ENCODE measurements at regions not wholly inside any gene's neighbourhood (a gene's known extent, or its start where the extent isn't known, plus 50 kb on each side); places are given as distances from the start of the nearest gene placed in this dataset.
A peak's percentile ranks its signal among the peaks of the same experiment; 100 is the strongest.
"Not testable (repeated sequence)": the region's sequence is repeated elsewhere in the genome, so short reads cannot be mapped to it uniquely, and the experiment has no call there.

DNA sequence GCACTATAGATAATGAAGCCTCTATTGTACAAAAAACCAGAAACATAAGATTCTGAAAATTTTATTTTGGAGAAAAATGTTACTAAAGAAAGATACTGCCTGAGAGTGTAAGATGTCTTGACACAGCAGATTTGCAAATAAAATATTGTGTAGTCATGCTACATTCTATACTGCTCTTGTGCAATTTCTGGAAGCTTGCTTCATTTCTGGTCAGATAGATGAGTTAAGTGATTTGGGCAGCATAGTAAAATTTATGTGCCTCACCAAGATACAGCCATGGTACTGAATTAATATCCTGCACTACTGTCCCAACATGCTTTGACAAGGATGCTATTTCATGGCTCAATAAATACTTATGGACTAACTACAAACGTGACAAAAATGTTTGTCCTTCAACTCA lies 55.1 kb upstream of the STARD13 start:
- DNase-seq = no peak

DNA sequence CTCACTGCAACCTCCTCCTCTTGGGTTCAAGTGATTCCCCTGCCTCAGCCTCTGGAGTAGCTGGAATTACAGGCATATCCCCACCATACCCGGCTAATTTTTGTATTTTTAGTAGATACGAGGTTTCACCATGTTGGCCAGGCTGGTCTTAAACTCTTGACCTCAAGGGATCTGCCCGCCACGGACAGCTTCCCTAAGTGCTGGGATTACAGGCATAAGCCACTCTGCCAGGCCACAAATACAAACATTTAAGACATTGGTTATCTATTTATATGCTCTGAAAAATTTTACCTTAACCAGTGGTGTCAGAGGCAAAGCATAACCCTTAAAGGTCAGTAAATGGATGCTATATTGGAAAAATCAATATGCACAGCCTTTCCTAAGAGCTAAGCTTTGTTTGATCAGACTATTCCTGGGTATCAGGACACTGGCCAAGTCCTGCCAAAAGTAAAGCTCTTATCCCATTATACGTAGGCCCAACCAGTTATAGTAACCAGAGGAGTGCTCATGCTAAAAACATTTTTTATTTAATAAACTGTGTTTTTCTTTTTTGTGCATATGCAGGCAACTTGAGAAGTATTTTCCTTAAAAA lies 56.4 kb upstream of the STARD13 start:
- DNase-seq = peak; percentile 93

DNA sequence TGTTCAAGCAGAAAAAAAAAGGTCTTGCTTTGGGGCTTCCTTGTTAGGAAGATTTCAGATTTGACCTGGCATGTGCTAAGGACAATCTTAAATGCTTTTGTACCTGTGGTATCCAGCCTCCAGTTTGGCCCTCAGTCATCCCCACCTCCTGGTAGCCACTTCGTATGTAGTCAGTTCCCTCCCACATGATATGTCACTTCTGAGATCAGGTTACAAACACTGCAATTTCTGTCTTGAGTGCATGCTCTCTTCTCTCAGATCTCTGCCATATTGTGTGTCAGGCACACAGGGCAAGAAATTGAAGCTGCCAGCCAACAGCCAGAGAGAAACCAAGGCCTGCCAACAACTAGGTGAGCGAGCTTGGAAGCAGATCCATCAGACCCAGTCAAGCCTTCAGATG lies 60.3 kb upstream of the STARD13 start:
- DNase-seq = no peak

GRCh38 chr13:33347861-33348260 lies 62.3 kb upstream of the STARD13 start:
- DNase-seq = no peak

GRCh38 chr13:33348366-33348765 lies 62.8 kb upstream of the STARD13 start:
- no peak for DNase-seq

GRCh38 chr13:33349288-33349985 lies 63.9 kb upstream of the STARD13 start:
- DNase-seq = no peak

GRCh38 chr13:33349986-33350826 lies 64.7 kb upstream of the STARD13 start:
- DNase-seq = no peak

- DNase-seq = no peak
These were observed 65.8 kb upstream of the STARD13 start for GRCh38 chr13:33351319-33351718.

GRCh38 chr13:33352041-33352440 lies 66.5 kb upstream of the STARD13 start:
- peak; percentile 81 for DNase-seq

GRCh38 chr13:33352526-33352925 lies 67.0 kb upstream of the STARD13 start:
- DNase-seq = peak; percentile 79

GRCh38 chr13:33353210-33353609 lies 67.7 kb upstream of the STARD13 start:
- DNase-seq = no peak

GRCh38 chr13:33353646-33354045 lies 68.1 kb upstream of the STARD13 start:
- DNase-seq = no peak

DNA sequence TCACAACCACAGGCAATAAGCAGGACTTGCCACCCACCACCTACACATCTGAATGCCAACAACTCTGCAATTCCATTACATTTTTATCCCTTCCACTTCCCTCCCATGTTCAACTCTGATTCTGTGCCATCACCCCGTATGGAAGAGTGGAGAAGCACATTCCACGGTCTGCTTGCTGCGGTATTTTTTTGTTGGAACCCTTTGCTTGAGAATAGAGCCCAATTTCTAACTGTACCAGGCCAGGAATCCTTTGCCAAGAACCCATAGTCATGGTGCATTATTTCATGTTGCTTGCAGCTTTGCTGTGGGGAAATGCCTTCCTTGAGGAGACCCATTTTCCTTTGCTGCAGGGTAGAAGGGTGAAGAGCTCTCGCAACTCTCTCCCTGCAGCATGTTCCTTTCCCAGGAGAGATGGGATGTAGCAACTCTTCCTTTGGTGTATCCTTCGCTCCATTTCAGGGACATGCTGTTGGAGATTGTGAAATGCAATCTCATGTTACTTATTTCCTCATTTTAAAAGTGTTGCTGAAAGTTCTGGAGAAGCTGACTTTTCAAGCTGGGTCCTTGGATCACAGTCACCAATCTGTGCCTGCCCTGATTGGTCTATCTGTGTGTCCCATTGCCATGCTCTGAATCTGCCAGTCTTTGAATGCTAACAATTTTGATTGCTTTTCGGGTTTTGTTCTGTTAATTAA lies 69.8 kb upstream of the STARD13 start:
- no peak for DNase-seq

DNA sequence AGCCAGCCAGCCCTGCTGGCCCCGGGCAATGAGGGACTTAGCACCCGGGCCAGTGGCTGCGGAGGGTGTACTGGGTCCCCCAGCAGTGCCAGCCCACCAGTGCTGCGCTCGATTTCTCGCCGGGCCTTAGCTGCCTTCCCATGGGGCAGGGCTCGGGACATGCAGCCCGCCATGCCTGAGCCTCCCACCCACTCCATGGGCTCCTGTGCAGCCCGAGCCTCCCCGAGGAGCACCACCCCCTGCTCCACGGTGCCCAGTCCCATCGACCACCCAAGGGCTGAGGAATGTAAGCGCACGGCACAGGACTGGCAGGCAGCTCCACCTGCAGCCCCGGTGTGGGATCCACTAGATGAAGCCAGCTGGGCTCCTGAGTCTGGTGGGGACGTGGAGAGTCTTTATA lies 72.5 kb upstream of the STARD13 start:
- not testable (repeated sequence) for DNase-seq

DNA sequence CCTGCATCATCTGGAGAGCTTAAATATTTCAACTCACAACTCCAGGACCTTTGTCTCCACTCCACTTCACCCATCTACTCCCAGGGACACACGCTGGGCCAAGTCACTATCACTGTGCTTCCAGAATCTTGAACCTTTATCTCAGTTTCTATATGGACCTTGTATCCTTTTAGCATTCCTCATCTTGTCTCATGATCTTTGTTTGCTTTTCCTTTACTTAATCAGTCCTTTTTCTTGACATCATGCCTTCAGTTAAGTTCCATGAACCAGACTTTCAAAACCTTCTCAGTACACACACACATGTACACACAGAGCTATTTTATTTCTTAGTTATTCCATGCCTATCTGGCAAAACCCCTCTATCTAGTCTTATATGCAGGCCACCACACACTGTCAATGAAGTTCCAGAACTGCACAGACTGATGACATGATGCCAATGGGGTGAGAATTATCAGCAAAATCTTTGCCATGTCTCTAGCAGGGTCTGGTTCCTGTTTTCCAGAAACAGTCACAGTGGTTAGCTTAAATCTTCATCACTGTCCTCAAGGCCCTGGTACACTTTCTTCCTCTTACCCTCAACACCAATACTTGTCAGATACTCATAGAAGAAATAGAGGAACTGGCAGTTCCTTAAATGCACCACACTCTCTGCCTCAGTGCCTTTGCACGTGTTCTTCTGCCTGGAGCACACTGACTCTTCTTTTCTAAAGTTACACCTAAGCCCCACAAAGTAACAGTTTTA lies 77.6 kb upstream of the STARD13 start:
- DNase-seq = no peak

DNA sequence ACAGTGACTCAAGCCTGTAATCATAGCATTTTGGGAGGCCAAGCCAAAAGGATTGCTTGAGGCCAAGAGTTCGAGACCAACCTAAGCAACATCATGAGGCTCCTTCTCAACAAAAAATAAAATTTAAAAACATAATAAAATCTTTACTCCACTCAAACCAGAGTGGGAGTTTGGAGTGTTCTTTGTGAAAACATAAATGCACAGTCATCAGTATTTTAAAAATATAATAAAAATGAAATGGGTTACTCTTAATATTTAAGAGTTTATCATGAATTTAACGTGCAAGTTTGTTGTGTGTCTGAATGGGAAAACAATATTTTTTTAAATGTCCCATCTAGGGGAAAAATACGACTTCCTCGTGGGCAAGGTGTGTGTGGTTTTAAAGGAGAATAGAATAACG lies 78.6 kb upstream of the STARD13 start:
- no peak for DNase-seq

DNA sequence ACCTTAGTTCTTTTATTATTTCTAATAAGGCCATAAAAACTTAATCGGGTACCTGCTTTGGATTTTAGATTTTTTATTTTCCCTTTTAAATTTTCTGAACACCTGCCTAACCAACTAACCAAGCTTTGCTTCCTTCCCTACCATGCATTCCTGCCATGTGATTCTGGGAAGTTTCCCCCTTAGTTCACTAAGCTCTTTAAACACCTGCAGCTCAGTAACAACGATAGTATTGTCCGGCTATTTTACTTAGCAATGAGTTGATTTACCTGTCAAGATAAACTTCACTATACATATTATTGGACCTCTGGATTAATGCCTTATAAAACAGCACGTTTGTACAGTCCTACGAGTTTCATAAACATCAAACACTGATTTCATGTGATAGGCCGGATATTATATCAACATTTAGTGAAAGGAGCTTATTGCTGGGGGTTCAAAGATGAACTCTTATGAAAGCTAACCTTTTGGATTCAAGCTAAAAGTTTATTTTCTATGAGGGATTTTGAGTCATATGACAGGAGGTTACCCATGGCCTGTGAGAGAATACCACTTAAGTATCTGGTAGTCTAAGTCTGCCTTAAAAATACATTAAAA lies 81.0 kb upstream of the STARD13 start:
- no peak for DNase-seq

- no peak for DNase-seq
These were observed 81.8 kb upstream of the STARD13 start for GRCh38 chr13:33367171-33367895.

- peak; percentile 39 for DNase-seq
These were observed 82.4 kb upstream of the STARD13 start for GRCh38 chr13:33367926-33368325.

DNA sequence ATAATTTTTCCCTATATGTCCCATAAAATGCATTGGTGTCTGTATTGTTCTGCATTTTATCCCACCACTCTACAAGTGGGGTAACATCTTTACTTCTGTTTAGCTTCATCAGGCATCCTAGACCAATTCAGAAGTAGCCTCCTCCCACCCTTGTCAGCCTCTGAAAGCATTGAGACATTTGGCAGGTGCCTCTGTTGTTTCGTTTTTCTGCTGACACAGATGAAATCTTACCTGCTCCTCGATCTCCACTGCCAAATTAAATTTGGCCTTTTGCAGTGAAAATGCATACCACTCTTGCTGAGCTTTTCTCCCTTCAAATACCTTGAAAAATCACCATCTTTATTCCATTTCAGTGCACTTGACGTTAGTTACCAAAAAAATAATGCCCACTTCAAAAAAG lies 83.5 kb upstream of the STARD13 start:
- DNase-seq = peak; percentile 54

DNA sequence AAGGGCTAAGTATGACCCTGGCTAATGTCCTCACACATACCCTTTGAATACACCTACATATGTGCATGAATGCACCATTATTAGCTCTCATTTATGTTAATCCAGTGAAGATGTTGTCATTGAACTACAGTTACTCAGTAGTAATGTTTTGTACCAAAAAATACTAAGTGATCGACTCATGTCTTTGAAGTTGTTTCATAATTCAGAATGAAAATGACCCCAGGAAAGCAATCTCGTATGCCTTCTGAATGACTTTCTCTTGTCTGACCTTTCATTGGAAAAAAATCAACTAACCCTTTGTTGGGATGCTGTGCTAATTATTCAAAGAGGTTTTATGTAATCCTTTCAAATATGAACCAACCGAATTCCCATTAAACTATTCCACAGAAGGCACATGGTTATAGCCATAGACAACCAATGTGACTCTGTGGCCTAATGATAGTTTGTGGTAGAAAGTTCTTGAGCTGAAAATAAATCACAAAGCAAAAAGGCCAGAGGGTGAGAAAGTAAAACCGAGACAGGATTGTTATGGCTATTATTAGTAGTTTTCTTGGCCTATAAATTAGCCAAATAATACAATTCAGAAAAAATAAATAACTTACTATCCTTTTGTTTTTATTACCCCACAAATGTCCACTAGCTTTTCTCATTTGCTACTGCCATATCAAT lies 86.8 kb upstream of the STARD13 start:
- DNase-seq = no peak
